Spleen (tissue), 7 donors: ENCODE measurements at regions not wholly inside any gene's neighbourhood (a gene's known extent, or its start where the extent isn't known, plus 50 kb on each side); places are given as distances from the start of the nearest gene placed in this dataset.

Source experiments
- POLR2A ChIP-seq, 3 donors: fragments of 450-650 bp; IDR thresholded peaks; one replicate each; pipeline ENCODE4 v1.5.1; 2017; ENCODE audit warnings: antibody characterized with exemption in 3 of 3, mild to moderate bottlenecking in 1 of 3
- POLR2AphosphoS5 ChIP-seq, 3 donors: sonication (generic); formaldehyde crosslinking; IDR thresholded peaks; one replicate each; pipeline ENCODE4 v1.5.1; 2017; ENCODE audit warnings: antibody characterized with exemption in 3 of 3
- TF ChIP-seq, protein P1 (sequence below), 11 experiments: fragments of 200-600 bp in 7 of 11; fragments of 450-650 bp in 4 of 11; sonication (generic) in 4 of 11; IDR thresholded peaks in 8 of 11; conservative IDR thresholded peaks in 3 of 11; 1 replicate in 7 of 11; 2 replicates in 4 of 11; pipeline versions ENCODE4 v1.4.0 to v1.8.0; 2016 to 2021; ENCODE audit warnings: antibody characterized with exemption in 11 of 11, inconsistent platforms in 4 of 11, mild to moderate bottlenecking in 1 of 11
- donor health status: DM: no; HTN: no; CAD: no; lungs with moderate emphysema.
- donor health status: DM: no; HTN: no; CAD: no.
- donor health status: DM: no; HTN: no; CAD: no.

DNA sequence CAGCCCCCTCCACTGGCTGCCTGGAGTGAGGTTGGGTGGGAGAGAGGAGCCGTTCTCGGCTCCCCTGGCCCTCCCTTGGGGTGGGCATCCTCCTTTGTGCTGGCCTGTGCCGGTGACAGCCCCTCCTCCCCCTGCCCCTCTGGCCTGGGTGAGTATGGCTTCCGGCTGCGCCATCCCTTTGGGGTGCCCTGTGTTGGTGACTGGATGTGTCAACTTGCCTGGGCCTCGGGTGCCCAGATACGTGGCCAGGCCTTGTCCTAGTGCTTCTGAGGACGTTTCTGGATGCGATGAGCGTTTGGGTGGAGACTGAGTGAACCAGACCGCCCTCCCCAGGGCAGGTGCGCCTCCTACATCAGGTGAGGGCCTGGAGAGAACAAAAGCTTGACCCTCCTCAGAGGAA, 59.7 kb downstream of the PLXNA1 start:
- TF ChIP-seq, protein P1, sequence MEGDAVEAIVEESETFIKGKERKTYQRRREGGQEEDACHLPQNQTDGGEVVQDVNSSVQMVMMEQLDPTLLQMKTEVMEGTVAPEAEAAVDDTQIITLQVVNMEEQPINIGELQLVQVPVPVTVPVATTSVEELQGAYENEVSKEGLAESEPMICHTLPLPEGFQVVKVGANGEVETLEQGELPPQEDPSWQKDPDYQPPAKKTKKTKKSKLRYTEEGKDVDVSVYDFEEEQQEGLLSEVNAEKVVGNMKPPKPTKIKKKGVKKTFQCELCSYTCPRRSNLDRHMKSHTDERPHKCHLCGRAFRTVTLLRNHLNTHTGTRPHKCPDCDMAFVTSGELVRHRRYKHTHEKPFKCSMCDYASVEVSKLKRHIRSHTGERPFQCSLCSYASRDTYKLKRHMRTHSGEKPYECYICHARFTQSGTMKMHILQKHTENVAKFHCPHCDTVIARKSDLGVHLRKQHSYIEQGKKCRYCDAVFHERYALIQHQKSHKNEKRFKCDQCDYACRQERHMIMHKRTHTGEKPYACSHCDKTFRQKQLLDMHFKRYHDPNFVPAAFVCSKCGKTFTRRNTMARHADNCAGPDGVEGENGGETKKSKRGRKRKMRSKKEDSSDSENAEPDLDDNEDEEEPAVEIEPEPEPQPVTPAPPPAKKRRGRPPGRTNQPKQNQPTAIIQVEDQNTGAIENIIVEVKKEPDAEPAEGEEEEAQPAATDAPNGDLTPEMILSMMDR (IDR thresholded peaks at IDR 0.05 in 8 of 11, conservative IDR thresholded peaks at IDR 0.05 in 3 of 11): no peak
- TF ChIP-seq POLR2A (IDR thresholded peaks at IDR 0.05) (no peak), POLR2AphosphoS5 (IDR thresholded peaks at IDR 0.05) (no peak)
